SW480 (cell line): ENCODE measurements at regions not wholly inside any gene's neighbourhood (a gene's known extent, or its start where the extent isn't known, plus 50 kb on each side); places are given as distances from the start of the nearest gene placed in this dataset.
"Not testable (repeated sequence)": the region's sequence is repeated elsewhere in the genome, so short reads cannot be mapped to it uniquely, and the experiment has no call there.

Experiments
- DNase-seq: peaks from one replicate; pipeline ENCODE4 v3.0.0-alpha.2; 2016; ENCODE audit warnings: low spot score

GRCh38 chr2:595141-595815 lies 81.9 kb downstream of the TMEM18 start:
- DNase-seq, result no peak

DNA sequence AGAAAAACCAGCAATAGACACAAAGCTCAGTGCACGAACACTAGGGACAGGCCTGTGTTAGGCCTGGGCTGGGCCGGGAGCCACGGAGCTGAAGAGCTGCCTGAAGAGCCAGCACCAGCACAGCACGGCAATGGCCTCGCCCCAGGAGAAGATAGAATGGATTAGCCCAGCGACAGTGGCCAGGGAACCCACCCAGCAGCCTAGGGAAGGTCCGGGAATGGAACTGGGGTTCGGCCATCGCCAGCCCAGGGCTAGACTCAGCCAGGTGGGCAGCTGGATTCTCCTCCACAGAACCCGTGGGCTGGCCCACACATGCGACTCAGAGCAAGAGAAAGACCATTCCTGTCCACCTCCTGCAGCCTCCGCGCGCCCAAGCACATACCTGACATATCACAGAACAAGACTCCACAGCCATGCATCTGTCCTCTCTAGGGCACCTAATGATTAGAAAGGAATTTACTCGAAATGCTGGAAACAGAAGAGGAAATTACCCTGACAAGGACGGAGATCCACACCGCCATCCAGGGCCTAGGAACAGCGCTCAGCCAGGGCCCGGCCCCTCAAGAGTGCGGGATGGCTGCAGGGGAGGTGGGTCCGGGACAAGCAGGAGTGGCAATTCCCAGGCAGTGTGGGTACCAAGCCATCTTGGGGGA lies 82.8 kb downstream of the TMEM18 start:
- DNase-seq, result no peak

GRCh38 chr2:593356-594026 lies 83.7 kb downstream of the TMEM18 start:
- no peak for DNase-seq

DNA sequence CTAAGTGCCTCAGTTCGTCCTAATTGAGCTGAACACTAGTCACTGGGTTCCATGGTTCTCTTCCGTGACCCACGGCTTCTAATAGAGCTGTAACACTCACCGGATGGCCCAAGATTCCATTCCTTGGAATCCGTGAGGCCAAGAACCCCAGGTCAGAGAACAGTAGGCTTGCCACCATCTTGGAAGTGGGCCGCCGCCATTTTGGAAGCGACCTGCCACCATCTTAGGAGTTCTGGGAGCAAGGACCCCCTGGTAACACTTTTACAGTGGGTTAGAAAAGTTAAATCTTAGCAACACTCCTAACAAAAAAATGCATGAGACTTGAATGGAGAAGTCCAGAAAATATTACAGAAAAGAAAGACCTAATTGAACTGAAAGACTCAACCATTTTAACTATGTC lies 84.5 kb downstream of the TMEM18 start:
- DNase-seq, result no peak

DNA sequence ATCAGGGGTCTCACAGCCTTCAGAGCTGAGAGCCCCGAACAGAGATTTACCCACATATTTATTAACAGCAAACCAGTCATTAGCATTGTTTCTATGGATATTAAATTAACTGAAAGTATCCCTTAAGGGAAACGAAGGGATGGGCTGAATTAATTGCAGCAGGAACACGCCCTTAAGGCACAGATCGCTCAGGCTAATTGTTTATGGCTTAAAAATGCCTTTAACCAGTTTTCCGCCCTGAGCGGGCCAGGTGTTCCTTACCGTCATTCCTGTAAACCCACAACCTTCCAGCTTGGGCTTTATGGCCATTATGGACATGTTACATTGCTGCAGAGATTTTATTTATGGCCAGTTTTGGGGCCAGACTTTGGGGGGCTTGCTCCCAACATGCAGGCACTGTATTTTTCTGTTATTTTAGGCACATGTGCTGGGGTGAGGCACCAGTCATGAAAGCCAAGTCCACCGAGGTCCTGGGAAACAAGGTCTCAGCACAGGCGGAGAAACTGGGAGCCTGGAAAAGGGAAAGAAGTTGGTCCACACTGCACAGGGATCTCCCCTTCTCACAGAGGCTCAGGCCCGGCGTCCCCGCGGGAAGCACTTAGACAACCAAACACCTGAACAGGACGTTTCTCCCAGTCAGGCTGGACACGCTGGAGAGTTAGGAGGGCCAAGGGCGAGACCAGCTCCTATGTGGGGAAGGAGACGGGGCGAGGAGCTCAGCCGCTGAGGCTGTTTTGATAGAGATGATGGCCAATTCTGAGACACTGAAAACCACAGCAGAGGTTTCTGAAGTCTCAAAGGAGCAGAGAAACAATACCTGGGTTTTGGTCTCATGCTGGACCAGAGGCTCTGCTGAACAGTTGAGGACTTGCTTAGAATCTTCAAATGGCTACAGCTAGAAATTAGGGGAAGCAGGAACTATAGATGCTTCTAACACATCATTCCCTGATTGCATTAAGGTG lies 86.7 kb downstream of the TMEM18 start:
- peak; percentile 12 for DNase-seq

DNA sequence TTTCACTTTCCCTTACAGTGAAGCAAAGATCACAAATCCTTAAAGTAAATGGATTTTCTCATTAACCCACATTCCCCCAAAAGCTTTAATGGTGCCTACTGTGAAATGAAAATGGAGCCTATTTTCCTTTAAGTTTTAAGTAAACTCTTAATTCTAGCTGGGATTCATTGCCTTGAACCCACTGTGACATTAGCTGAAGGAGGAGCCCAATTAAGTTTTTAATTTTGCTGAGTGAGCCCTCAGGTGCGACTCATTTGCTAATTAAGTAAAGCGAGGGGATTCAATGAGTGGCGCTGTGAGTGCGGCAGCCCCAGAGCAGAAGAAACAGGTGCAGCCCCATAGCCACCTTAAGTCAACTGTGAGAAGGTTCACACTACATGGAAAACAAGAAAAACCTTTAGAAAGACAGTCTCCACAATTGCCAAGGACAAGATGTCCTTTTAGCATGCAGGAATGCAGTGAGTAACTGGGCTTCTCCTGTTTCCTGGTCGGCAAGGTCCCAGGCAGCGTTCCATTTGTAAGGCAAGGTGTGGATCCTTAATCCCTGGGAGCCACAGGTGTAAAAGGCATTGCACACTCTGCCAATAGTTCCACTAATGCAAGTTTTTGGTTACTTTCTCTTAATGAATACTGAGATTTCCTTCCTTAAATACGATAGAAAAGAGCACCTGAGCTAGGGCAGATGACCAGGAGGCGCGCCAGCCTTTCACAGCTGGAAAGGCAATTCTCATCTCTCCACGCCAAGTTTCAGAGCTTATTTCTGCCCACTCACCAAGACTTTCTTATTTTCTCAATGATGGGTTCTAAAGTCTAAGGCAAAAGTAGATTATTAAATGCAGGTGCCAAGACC lies 87.7 kb downstream of the TMEM18 start:
- DNase-seq, result no peak

GRCh38 chr2:588074-588645 lies 89.0 kb downstream of the TMEM18 start:
- DNase-seq, result no peak

DNA sequence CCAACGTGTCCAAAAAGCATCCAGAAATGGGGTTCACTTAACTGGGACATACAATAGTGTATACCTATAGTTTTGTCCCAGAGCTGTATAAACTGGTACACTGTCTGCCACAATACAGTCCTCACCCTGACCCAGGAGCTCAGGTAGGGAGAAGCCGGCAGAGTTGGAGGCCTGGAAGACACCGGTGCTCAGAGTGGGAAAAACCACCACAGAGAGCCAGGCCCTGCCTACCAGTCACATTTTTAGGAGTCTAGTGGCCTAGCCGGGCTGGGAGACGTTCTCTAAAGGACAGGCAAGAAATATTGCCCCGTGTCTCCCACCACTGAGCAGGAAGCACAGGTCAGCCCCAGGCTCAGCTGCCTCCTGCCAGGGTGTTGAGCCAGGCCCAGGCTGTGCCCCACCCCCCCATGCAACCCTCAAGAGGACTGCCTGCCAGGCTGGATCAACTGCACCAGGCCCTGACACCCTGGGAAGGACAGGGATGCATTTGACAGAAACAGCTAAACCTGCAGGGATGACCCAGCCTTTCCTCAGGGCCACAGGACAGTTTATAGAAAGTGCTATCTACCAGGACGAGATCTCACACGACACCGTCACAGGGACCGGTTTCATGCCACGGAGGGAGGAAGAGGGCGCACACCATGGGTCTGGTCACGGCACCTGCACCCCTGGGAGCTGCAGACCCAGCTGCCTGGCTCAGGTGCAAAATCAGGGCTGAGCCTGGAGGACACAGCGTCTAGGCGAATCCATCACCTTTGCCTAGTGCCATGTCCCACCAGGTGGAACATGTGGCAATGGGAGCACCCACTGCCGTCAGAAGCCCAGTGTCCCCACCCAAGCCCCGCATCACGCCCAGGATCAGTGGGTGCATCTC lies 89.9 kb downstream of the TMEM18 start:
- DNase-seq, result no peak

DNA sequence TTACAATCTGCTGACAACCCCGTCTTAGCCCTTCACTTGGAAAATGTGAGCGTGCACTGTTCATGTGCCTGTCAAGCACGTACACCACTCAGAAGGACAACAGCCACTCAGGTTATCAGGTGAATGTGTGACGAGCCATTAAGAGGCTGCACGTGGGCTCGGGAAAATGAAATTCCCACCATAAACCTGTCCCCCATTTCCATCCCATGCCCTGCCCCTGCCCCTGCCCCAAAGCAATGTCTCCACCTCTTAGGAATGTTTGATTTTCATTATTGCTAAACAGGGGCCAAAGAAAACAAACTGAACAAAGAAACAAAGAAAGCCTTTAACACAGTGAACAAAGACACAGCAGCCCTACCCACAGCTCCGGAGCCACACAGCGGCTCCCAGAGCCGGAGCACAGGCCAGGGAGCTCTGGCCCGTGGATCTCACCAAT lies 90.5 kb downstream of the TMEM18 start:
- no peak for DNase-seq

DNA sequence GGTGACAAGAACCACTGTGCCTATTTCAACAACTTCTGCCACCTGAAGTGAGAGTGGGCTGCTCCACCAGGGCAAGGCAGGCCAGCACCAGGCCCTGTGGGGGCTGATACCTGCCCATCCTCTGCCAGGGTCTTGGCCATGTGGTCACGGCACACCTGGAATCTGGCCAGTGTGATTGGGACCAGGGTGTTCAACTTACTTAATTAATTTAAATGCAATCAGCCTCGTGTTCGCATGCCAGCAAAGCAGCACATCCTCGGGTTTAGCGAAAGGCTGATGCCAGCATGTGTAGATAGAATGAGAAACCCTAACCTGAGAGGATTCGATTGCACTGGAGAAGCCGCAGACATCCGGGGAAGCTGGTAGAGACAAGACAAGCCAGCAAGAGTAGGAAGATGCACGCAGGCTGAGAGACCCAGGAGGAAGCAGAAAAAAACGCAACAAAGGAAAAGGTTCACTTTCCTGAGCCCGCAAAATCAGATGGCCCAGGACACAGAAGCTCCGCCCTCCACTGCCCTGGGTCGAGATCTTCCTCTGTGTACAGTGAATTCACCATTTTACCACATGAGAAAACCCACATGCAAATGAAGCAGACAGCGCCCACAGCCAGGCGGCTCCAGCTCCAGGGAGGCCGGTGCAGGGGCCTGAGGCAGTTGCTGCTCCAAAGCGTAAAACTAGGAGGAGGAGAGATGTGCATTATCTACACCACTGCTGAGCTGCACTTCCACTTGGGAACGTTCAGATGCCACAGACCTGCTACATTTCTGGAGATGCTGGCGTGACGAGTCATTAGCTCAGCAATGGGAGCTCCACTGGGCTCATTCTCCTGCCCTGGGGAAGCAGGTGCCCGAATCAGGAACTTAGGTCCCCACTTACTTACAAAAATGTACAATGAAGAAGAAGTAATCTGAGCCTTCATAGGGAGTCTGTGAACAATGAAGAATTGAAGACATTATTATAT lies 92.1 kb downstream of the TMEM18 start:
- DNase-seq, result peak; percentile 67

- DNase-seq, result no peak
Measured at GRCh38 chr2:583666-584065, 93.5 kb downstream of the TMEM18 start.

GRCh38 chr2:582792-583528 lies 94.2 kb downstream of the TMEM18 start:
- DNase-seq, result no peak

DNA sequence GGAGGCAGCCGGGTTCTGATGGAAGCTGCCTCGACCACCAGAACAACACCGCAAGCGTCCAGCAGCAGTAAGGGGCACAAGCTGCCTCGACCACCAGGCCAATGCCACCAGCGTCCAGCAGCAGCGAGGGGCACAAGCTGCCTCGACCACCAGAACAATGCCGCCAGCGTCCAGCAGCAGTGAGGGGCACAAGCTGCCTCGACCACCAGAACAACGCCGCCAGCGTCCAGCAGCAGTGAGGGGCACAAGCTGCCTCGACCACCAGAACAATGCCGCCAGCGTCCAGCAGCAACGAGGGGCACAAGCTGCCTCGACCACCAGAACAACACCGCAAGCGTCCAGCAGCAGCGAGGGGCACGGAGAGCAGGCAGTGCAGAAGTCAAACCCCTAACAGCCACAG lies 94.9 kb downstream of the TMEM18 start:
- DNase-seq, result not testable (repeated sequence)

- no peak for DNase-seq
Measured at GRCh38 chr2:579961-580360, 97.2 kb downstream of the TMEM18 start.

GRCh38 chr2:579351-579886 lies 97.8 kb downstream of the TMEM18 start:
- no peak for DNase-seq

GRCh38 chr2:576292-576691 lies 100.9 kb downstream of the TMEM18 start:
- DNase-seq, result no peak

- no peak for DNase-seq
Measured at GRCh38 chr2:575727-576236, 101.4 kb downstream of the TMEM18 start.
